ENCODE measurements at regions not wholly inside any gene's neighbourhood (a gene's known extent, or its start where the extent isn't known, plus 50 kb on each side); places are given as distances from the start of the nearest gene placed in this dataset.

- no peak for DNase-seq
These were observed 54.8 kb upstream of the BTRC start for GRCh38 chr10:101299211-101299610.

GRCh38 chr10:101301111-101301731, 52.7 kb upstream of the BTRC start:
- DNase-seq = peak; percentile 10

- DNase-seq = no peak
These were observed 50.8 kb upstream of the BTRC start for GRCh38 chr10:101303087-101303703.
